Muscle of back (tissue), 3 donors: ENCODE measurements at regions not wholly inside any gene's neighbourhood (a gene's known extent, or its start where the extent isn't known, plus 50 kb on each side); places are given as distances from the start of the nearest gene placed in this dataset.

ENCODE experiments used
- DNase-seq, 3 donors: peaks; one replicate each; pipeline versions ENCODE4 v3.0.0 to v3.0.0-alpha.2; 2013

DNA sequence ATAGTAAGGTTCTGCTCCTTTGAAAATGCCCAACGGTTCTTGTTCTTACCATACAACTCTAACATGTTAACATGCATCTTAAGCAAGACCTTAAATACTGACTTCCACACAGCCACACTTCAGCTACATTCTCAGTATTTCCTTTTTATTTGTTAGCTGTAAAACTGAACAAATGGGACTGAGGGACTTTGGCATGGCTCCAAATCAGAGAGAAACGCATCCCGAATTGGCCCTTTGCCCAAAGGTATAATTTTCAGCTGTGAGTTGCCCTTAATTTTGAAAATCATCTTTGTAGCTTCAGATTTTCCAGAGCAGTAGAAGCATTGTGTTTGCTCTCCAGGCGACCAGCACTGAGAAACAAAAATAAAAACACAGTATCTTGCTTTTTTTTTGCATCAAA, 56.4 kb downstream of the NEUROD6 start:
- peak in 1 of 3 donors; percentile 38 for DNase-seq

DNA sequence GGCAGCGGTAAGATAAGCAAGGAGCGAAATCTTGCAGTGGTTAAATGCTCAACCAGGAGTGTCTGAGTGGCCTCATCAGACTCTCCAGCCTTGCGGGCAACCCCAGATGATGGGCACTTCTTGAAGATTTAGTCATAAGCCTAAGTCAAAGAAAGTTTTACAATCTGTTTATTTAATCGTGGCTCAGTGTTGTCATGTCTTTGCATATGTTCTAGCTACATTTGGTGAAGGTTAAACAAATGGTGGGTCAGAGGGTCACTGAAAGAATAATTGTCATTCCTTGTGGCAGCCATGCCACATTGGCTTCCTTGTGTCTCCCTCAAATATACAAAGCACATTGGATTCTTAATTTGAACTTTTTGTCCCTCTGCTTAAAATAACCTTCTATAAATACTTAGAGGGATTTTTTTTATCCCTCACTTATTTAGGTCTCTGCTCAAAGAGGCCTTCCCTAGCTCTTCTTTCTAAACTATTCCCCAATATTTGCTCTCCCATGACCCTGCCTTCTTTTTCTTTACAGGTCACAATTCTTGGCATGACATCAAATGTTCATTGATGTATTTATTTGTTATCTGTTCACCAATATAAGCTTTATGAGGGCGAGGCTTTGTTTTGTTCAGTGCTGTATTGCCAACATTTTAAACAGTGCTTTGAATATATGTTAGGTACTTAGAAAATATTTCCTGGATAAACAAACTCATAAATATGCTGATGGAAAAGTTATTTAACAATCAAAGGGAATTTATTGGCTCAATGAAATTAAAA, 68.7 kb downstream of the NEUROD6 start:
- no peak for DNase-seq

- no peak for DNase-seq
These were observed 73.0 kb downstream of the NEUROD6 start for GRCh38 chr7:31267486-31267885.

- no peak for DNase-seq
These were observed 77.2 kb downstream of the NEUROD6 start for GRCh38 chr7:31263338-31263737.

DNA sequence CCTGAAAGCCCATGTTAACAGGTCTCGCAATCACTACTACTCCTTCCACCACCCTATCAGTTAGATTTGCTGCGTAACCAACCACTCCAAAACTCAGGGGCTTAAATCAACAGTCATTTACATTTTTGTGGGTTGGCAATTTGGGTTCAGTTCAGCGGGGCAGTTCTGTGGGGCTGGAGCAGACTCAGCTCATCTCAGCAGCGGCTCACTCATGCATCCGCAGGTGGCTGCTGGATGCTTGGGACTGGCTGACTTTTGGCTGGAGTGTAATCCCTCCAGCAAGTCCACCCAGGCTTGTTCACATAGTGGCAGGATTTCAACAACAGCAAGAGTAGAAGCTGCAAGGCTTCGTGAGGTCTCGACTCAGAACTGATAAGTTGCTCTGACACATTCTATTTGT, 79.2 kb downstream of the NEUROD6 start:
- DNase-seq: no peak

- no peak for DNase-seq
These were observed 79.7 kb downstream of the NEUROD6 start for GRCh38 chr7:31260851-31261250.

DNA sequence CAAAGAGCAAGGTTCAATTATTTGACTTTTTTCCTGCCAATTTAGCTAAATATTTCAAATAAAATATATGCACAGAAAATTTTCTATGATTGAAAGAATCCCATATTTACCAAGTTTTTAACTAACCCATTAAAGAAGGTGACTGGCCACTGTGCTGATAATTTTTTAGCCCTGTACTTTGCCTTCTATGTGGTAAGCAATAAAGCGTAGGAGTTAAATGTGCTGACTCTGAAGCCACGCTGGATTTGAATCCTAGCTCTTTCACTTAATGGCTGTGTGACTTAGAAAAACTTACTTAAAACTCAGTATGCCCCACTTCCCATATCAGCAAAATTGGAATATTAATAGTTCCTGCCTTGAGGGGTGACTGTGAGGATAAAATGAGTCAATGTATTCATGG, 82.1 kb downstream of the NEUROD6 start:
- no peak for DNase-seq

DNA sequence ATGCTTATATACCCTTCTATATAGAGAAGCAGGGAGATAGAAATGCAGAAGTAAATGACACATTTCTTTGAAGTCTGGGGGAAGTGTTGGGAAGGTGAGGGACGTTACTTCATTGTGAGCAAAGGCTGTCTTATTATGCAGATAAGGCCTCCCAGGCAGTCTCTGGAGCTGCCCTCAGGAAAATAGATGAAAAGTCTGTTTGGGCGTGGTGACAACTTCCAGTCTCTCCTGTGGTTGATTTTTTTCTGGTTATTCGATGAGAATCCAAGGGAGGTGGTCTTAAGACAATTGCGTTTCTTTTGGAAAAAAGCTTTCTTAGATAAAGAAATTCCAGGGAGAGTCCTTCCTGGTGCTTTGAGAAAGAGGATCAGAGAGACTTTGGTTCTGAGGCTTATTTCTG, 84.0 kb downstream of the NEUROD6 start:
- DNase-seq: no peak

- DNase-seq: peak in 1 of 3 donors; percentile 2
These were observed 85.6 kb downstream of the NEUROD6 start for GRCh38 chr7:31254926-31255325.

- no peak for DNase-seq
These were observed 87.0 kb downstream of the NEUROD6 start for GRCh38 chr7:31253532-31253931.

DNA sequence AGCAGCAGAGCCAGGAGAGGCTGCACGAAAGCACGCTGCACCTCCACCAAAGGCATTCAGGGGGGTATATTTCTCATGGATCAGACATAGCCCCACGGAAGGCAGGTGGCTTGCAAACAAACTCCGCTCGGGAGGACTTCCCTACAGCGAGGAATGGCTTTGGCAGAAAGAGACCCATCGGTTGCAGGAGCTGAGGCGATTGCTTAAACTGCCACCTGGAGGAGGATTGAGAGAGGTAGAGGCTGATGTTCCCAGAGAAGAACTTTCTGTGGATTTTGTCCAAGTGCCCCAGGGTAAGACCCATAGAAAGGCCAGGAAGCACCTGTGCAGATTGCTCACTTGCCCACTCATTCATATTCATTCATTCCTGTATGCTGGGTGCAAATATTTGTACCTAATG, 89.1 kb downstream of the NEUROD6 start:
- DNase-seq: no peak

GRCh38 chr7:31249671-31250070, 90.9 kb downstream of the NEUROD6 start:
- DNase-seq: no peak

DNA sequence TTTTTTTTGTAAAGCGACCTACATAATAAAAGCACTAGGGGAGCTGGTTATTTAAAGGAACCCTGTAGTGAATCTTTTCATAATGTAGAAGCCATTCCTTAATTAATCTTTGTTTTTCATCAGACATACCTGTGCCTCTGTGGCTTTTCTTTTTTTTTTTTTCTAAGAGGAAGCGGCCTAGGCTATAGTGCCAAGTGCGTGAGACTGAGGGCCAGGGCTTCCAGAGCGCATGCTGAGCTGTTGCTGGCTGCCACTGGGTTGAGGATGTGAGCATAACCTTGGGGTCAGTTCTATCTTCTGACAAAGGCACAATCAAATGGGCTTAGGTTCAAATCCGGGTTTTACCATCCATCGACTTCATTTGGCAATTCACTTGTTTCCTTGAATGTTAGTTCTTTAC, 103.7 kb downstream of the NEUROD6 start:
- no peak for DNase-seq

GRCh38 chr7:31234836-31235605, 105.5 kb downstream of the NEUROD6 start:
- DNase-seq: no peak

DNA sequence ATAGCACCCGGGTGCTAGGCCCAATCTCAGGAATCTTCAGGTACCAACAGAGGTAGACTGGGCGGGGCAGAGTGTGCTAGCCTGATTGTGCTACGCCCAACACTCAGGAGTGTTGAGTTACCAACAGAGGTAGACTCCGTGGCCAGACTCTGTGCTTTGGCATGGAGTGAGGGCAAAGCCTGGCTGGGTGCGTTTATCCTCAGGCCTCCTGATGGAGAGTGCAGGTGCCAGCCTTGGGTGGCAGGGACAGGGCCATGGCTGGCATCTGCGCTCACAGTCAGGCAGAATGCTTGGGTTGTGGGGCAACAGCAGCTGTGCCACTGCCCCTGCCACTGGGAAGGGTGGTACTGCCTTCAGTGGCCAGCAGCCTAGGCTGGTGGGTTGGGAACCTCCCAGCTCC, 111.6 kb downstream of the NEUROD6 start:
- no peak for DNase-seq

DNA sequence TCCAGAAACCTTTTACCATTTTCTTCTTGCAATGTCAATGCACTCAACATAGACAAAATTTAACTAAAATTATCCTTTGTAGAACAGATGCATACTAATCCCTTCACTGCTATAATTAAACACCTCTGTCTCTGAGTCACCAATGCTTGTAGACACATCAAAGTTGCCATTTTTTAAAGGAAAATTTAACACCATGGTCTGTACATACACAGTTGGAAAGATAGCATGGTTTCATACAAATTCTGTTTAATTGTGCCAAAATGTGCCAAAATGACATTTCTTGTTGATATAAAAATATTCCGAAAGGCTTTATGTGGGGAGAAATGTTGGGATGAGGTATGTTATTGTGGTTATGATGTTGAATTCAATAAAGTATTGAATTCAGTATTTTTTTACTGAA, 125.8 kb downstream of the NEUROD6 start:
- DNase-seq: no peak

DNA sequence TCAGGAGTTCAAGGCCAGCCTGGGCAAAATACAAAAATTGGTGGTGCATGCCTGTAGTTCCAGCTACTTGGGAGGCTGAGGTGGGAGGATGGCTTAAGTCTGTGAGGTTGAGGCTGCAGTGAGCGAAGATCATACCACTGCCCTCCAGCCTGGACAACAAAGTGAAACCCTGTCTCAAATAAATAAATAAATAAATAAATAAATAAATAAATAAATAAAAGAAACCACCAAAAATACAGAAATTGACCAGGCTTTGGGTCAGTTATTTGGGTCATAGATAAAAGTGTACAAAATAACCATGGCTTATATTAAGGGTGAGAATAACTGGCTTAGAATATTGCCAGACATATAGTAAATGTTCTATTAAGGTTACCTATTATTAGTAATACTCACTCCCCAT, 129.2 kb downstream of the NEUROD6 start:
- no peak for DNase-seq

- no peak for DNase-seq
These were observed 136.5 kb downstream of the NEUROD6 start for GRCh38 chr7:31204071-31204470.

DNA sequence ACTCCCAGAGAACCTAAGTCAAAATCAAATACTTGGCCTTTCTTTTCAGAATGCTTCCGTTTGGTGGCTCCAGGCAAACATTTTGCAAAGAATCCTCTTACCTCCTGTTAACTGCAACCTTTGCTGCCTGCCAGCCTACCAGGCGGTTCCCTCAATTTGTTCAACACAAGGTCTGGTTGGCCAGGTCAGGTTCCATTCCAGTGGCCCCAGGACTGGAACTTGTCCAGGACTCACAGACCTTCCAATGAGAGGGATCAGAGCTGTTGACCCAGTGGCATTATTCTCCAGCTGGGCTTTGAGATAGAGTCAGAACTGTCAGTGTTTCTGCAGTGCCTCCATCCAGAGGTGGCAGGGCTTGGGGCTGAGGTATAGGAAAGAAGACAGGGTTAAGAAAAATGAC, 137.0 kb downstream of the NEUROD6 start:
- DNase-seq: no peak

- DNase-seq: no peak
These were observed 137.7 kb downstream of the NEUROD6 start for GRCh38 chr7:31202801-31203200.

- DNase-seq: peak; percentile 61 to 93 (median 84)
These were observed 140.9 kb downstream of the ADCYAP1R1 start for GRCh38 chr7:31192986-31193385.

DNA sequence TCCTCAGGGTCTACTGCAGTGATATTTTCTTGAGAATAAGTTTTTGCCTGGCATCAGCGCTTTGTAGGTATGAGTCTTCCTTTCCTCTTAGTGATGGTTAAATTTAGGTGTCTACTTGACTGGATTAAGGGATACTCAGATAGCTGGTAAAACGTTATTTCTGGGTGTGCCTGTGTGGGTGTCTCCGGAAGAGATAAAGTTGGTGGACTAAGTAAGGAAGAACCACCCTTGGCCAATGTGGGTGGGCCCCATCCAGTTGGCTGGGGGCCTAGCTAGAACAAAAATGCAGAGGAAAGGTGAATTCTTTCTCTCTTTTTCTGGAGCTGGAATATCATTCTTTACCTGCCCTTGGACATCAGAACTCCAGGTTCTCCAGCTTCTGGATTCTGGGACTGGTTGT, 138.8 kb downstream of the ADCYAP1R1 start:
- no peak for DNase-seq

DNA sequence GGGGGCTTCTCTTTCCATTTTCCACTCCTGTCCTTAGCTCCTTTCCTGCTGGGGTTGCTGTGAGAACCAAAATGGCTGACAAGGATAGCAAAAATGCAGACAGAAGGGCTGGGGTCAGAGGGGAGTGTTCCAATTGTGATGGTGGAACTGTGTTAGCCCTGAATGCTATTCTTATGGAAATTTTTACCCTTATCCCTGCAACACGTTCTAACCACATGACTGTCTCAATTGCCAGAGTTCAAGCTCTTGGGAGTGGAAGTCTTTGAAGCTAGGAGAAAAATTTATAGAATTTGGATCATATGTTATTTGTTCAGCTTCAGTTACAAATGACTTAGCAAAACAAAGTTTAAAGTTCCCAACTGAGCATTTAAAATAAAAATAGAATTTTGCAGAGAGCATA, 134.1 kb downstream of the ADCYAP1R1 start:
- DNase-seq: peak; percentile 63 to 87 (median 66)

DNA sequence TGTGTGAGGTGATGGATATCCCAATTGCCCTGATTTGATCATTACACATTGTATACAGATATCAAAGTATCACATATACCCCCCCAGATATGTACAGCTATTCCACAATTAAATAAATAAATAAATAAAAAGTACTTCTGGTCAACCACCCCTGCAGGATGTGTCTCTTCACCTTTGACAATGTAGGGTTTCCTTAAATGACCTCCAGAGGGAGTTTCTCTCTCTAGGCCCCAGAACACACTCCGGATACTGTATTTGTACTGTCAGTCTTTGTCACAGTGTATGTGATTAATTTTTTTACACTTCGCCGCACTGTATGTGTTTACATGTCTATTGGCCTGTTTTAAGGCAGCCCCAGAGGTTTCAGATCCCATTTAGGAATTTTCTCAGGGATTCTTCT, 123.6 kb downstream of the ADCYAP1R1 start:
- no peak for DNase-seq
